DMS 273 (cell line): ENCODE measurements at regions not wholly inside any gene's neighbourhood (a gene's known extent, or its start where the extent isn't known, plus 50 kb on each side); places are given as distances from the start of the nearest gene placed in this dataset.
A peak's percentile ranks its signal among the peaks of the same experiment; 100 is the strongest.

Source experiments
- DNase-seq: peaks from one replicate; lab custom pipeline; 2025; ENCODE audit not compliant: unreplicated experiment; lab: John Stamatoyannopoulos, UW

GRCh38 chr10:130551676-130552075 is 415.5 kb downstream of the GLRX3 start:
- no peak for DNase-seq

GRCh38 chr10:130553826-130554225 is 417.6 kb downstream of the GLRX3 start:
- no peak for DNase-seq

GRCh38 chr10:130554701-130555410 is 418.7 kb downstream of the GLRX3 start:
- no peak for DNase-seq

- no peak for DNase-seq
These were observed 419.2 kb downstream of the GLRX3 start for GRCh38 chr10:130555411-130555750.

GRCh38 chr10:130557181-130557845 is 421.1 kb downstream of the GLRX3 start:
- no peak for DNase-seq

GRCh38 chr10:130558746-130559546 is 422.8 kb downstream of the GLRX3 start:
- DNase-seq = no peak

GRCh38 chr10:130559547-130559880 is 423.3 kb downstream of the GLRX3 start:
- DNase-seq = peak; percentile 34

- DNase-seq = no peak
These were observed 423.9 kb downstream of the GLRX3 start for GRCh38 chr10:130560116-130560515.

- DNase-seq = no peak
These were observed 424.4 kb downstream of the GLRX3 start for GRCh38 chr10:130560573-130560972.

- DNase-seq = no peak
These were observed 425.5 kb downstream of the GLRX3 start for GRCh38 chr10:130561681-130562080.

GRCh38 chr10:130567011-130567410 is 430.8 kb downstream of the GLRX3 start:
- DNase-seq = no peak

- DNase-seq = no peak
These were observed 431.2 kb downstream of the GLRX3 start for GRCh38 chr10:130567436-130567835.

- no peak for DNase-seq
These were observed 432.1 kb downstream of the GLRX3 start for GRCh38 chr10:130568246-130568645.

- no peak for DNase-seq
These were observed 433.9 kb downstream of the GLRX3 start for GRCh38 chr10:130570074-130570473.

GRCh38 chr10:130571674-130572073 is 435.5 kb downstream of the GLRX3 start:
- no peak for DNase-seq

GRCh38 chr10:130573446-130573845 is 437.3 kb downstream of the GLRX3 start:
- DNase-seq = no peak

GRCh38 chr10:130575756-130576285 is 439.6 kb downstream of the GLRX3 start:
- no peak for DNase-seq

GRCh38 chr10:130576427-130576826 is 440.2 kb downstream of the GLRX3 start:
- DNase-seq = no peak

GRCh38 chr10:130577039-130577438 is 440.8 kb downstream of the GLRX3 start:
- DNase-seq = no peak

GRCh38 chr10:130578532-130579289 is 442.5 kb downstream of the GLRX3 start:
- DNase-seq = no peak

- DNase-seq = no peak
These were observed 443.7 kb downstream of the GLRX3 start for GRCh38 chr10:130579913-130580312.
